Upper lobe of left lung (tissue), 6 donors: ENCODE measurements at regions not wholly inside any gene's neighbourhood (a gene's known extent, or its start where the extent isn't known, plus 50 kb on each side); places are given as distances from the start of the nearest gene placed in this dataset.
"Not testable (repeated sequence)": the region's sequence is repeated elsewhere in the genome, so short reads cannot be mapped to it uniquely, and the experiment has no call there.

Experiments
- ATAC-seq, 2 donors: fragments of 200-7000 bp; cut with Tn5 transposase; one replicate each; pipeline ENCODE4 v1.9.1; 2022; ENCODE audit warnings: mild to moderate bottlenecking in 2 of 2, moderate library complexity in 2 of 2; ENCODE audit not compliant: low FRiP score in 2 of 2
- DNase-seq, 2 donors: peaks; one replicate each; pipeline ENCODE4 v3.0.0-alpha.2; 2019 to 2020
- H3K27ac ChIP-seq, 4 donors: fragments of 200-600 bp; sonication (generic); one replicate each; pipeline ENCODE4 v1.5.1; 2016 to 2019
- H3K27me3 ChIP-seq, 4 donors: fragments of 200-600 bp; sonication (generic); one replicate each; pipeline ENCODE4 v1.5.1; 2017 to 2019
- H3K36me3 ChIP-seq, 4 donors: fragments of 200-600 bp; sonication (generic); one replicate each; pipeline ENCODE4 v1.5.1; 2016 to 2019
- H3K4me1 ChIP-seq, 4 donors: fragments of 200-600 bp; sonication (generic); one replicate each; pipeline ENCODE4 v1.5.1; 2018 to 2019
- H3K4me3 ChIP-seq, 4 donors: fragments of 200-600 bp; sonication (generic); one replicate each; pipeline ENCODE4 v1.5.1; 2017 to 2019; ENCODE audit warnings: mild to moderate bottlenecking in 2 of 4, moderate library complexity in 1 of 4
- H3K9me3 ChIP-seq, 4 donors: fragments of 200-600 bp; sonication (generic); one replicate each; pipeline ENCODE4 v1.5.1; 2018 to 2019
- EP300 ChIP-seq, 4 donors: sonication (generic); formaldehyde crosslinking; IDR thresholded peaks; one replicate each; pipeline ENCODE4 v1.5.1; 2017; ENCODE audit warnings: antibody characterized with exemption in 4 of 4, control low read depth in 2 of 4
- POLR2A ChIP-seq, 4 donors: fragments of 450-650 bp; IDR thresholded peaks; one replicate each; pipeline ENCODE4 v1.5.1; 2016 to 2017; ENCODE audit warnings: antibody characterized with exemption in 4 of 4, mild to moderate bottlenecking in 2 of 4
- POLR2AphosphoS5 ChIP-seq, 2 donors: sonication (generic); formaldehyde crosslinking; IDR thresholded peaks; one replicate each; pipeline ENCODE4 v1.5.1; 2017; ENCODE audit warnings: antibody characterized with exemption in 2 of 2
- WGBS, 2 donors: methylation state at CpG; one replicate each; pipeline ENCODE4 v1.1.5; 2017 to 2018; 5-methylcytosine and 5-hydroxymethylcytosine counted together
- TF ChIP-seq, protein P1 (sequence below), 6 experiments: fragments of 450-650 bp in 4 of 6; fragments of 200-600 bp in 2 of 6; sonication (generic) in 2 of 6; IDR thresholded peaks; one replicate each; pipeline ENCODE4 v1.5.1; 2016 to 2019; ENCODE audit warnings: antibody characterized with exemption in 6 of 6
- donor health status: DM: no; HTN: no; CAD: no; lungs with moderate emphysema.
- donor health status: DM: no; HTN: yes; CAD: no; lungs with severe emphysema.

DNA sequence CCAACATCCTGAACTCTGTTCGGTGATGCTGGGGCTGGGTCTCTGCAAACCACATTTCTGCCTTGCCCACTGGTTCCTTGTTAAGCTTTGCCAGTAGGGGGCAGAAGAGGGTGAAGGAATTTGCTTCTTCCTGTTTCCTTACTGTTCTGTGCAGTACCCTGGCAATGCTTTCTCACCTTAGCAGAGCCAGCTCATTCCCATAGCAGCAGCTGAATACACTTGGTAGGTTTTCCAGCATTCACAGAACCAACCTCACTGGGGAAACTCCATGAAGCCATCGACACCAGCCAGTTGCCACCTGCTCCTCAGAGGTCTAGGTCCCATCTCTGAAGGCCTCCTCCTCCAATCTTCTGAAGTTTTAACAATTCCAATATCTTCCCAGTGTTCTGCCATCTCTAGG, 308.4 kb downstream of the PDCD6IP start:
- Histone ChIP-seq H3K9me3 (no peaks in the 10 kb centered on the region), H3K36me3 (no peaks in the 10 kb centered on the region), H3K27me3 (no peaks in the 10 kb centered on the region), H3K27ac (no peak overlapping the region), H3K4me1 (no peaks in the 10 kb centered on the region), H3K4me3 (no peak overlapping the region)
- ATAC-seq (peak in 1 of 2 donors; percentile 37), DNase-seq (peak in 1 of 2 donors; percentile 51)
- 49 to 54% methylated on average over 2 of the region's 2 CpGs for WGBS, 2 donors
- TF ChIP-seq POLR2AphosphoS5 (IDR thresholded peaks at IDR 0.05) (no peak), POLR2A (IDR thresholded peaks at IDR 0.05) (no peak), EP300 (IDR thresholded peaks at IDR 0.05) (no peak)
- TF ChIP-seq, protein P1, sequence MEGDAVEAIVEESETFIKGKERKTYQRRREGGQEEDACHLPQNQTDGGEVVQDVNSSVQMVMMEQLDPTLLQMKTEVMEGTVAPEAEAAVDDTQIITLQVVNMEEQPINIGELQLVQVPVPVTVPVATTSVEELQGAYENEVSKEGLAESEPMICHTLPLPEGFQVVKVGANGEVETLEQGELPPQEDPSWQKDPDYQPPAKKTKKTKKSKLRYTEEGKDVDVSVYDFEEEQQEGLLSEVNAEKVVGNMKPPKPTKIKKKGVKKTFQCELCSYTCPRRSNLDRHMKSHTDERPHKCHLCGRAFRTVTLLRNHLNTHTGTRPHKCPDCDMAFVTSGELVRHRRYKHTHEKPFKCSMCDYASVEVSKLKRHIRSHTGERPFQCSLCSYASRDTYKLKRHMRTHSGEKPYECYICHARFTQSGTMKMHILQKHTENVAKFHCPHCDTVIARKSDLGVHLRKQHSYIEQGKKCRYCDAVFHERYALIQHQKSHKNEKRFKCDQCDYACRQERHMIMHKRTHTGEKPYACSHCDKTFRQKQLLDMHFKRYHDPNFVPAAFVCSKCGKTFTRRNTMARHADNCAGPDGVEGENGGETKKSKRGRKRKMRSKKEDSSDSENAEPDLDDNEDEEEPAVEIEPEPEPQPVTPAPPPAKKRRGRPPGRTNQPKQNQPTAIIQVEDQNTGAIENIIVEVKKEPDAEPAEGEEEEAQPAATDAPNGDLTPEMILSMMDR (IDR thresholded peaks at IDR 0.05), result peak in 4 of 6 experiments; percentile 38 to 64 (median 53)

DNA sequence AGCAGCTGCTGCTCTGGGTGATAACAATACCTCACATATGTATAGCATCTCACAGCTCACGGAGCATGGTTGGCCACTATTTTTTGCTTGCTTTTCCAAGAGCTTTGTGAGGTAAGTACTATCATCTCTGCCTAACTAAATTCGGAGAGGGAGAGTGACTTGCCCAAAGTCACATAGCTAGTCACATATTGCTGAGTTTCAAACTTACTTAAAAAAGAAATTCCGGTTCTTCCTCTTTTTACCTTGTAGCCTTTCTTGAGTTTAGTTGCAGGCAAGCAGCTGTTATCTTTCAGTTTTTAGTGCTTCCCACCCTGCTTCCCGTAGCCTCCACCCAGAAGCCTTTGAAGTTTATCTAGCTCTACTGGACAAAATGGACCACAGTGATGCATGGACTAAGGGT, 309.2 kb downstream of the PDCD6IP start:
- ATAC-seq, result no peak
- H3K36me3 ChIP-seq, result no peaks in the 10 kb centered on the region
- H3K27me3 ChIP-seq, result no peaks in the 10 kb centered on the region
- H3K4me3 ChIP-seq, result no peak overlapping the region
- WGBS, 2 donors, result 63 to 73% methylated on average over 4 of the region's 4 CpGs
- no peak overlapping the region for H3K27ac ChIP-seq
- no peak for DNase-seq
- no peaks in the 10 kb centered on the region for H3K4me1 ChIP-seq
- TF ChIP-seq, protein P1 (IDR thresholded peaks at IDR 0.05), result no peak
- TF ChIP-seq POLR2A (IDR thresholded peaks at IDR 0.05), result no peak
- TF ChIP-seq EP300 (IDR thresholded peaks at IDR 0.05), result no peak
- no peak for TF ChIP-seq POLR2AphosphoS5 (IDR thresholded peaks at IDR 0.05)
- no peaks in the 10 kb centered on the region for H3K9me3 ChIP-seq

DNA sequence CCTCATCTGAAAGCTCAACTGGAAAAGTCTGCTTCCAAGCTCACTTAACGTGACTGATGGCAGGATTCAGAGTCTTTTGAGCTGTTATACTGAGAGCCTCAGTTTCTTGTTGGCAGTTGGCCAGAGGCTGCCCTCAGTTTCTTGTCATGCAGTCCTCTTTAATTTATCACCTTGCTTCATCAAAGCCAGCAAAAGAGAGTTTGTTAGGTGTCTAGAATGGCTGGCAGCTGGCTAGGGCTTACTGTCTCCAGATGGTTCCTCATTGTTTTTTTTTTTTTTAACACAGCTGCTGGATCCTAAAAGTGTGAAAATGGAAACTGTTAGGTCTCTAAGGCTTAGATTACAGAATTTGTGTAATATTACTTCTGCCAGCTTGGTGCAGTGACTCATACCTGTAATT, 310.6 kb downstream of the PDCD6IP start:
- no peak for DNase-seq
- Histone ChIP-seq H3K27me3 (no peaks in the 10 kb centered on the region), H3K4me1 (no peaks in the 10 kb centered on the region), H3K36me3 (no peaks in the 10 kb centered on the region), H3K27ac (no peak overlapping the region), H3K4me3 (no peak overlapping the region), H3K9me3 (no peaks in the 10 kb centered on the region)
- ATAC-seq, result no peak
- TF ChIP-seq POLR2A (IDR thresholded peaks at IDR 0.05), result no peak
- TF ChIP-seq, protein P1 (IDR thresholded peaks at IDR 0.05), result no peak
- TF ChIP-seq EP300 (IDR thresholded peaks at IDR 0.05), result no peak
- no peak for TF ChIP-seq POLR2AphosphoS5 (IDR thresholded peaks at IDR 0.05)
- WGBS, 2 donors, result 69 to 70% methylated on average over 1 of the region's 1 CpG

DNA sequence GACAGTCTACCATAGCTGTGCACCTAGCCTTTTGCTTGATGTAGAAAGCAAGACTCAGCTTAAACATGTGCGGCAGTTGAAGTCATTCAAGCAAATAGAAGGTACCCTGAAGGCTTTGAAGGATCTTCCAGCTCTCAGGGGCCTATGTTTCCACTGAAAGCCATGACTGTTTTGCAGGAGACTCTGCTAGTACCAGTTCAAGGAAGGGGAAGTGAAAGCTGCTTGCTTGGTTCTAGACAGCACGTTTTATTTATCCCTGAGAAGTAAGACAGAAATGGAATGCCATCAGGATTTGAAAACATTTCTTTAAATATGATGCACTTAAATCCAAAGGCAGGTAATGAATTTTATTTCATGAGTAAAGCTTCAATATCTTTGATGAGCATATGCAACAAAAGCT, 311.4 kb downstream of the PDCD6IP start:
- no peak overlapping the region for H3K4me3 ChIP-seq
- DNase-seq (no peak), ATAC-seq (no peak)
- no peaks in the 10 kb centered on the region for H3K9me3 ChIP-seq
- H3K27ac ChIP-seq, result no peak overlapping the region
- H3K36me3 ChIP-seq, result no peaks in the 10 kb centered on the region
- no peak for TF ChIP-seq POLR2AphosphoS5 (IDR thresholded peaks at IDR 0.05)
- TF ChIP-seq, protein P1 (IDR thresholded peaks at IDR 0.05), result no peak
- no peak for TF ChIP-seq POLR2A (IDR thresholded peaks at IDR 0.05)
- no peak for TF ChIP-seq EP300 (IDR thresholded peaks at IDR 0.05)
- H3K27me3 ChIP-seq, result no peaks in the 10 kb centered on the region
- 58 to 65% methylated on average over 2 of the region's 2 CpGs for WGBS, 2 donors
- H3K4me1 ChIP-seq, result no peaks in the 10 kb centered on the region

DNA sequence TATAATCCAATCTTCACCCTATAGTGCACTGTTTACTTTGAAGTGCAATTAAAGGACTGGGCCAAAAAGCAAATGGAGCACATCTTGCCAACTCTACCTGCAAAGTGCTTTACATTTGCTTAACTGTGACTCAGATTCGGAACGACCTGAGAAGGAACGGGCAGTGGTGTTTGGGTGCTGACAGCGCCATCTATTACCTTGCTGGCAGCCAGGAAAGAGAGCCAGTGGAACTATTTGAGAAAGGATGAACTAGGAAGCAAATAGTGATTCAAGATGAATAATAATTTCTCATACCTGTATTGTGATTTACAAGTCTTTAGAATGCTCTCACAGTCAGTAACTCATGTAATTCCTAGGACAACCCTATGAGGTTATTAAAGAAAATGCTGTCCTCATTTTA, 312.9 kb downstream of the PDCD6IP start:
- H3K9me3 ChIP-seq, result no peaks in the 10 kb centered on the region
- WGBS, 2 donors, result 73 to 75% methylated on average over 4 of the region's 4 CpGs
- no peak overlapping the region for H3K27ac ChIP-seq
- ATAC-seq (no peak), DNase-seq (no peak)
- no peaks in the 10 kb centered on the region for H3K4me1 ChIP-seq
- H3K4me3 ChIP-seq, result no peak overlapping the region
- TF ChIP-seq EP300 (IDR thresholded peaks at IDR 0.05) (no peak), POLR2A (IDR thresholded peaks at IDR 0.05) (no peak), POLR2AphosphoS5 (IDR thresholded peaks at IDR 0.05) (no peak)
- TF ChIP-seq, protein P1 (IDR thresholded peaks at IDR 0.05), result no peak
- H3K36me3 ChIP-seq, result no peaks in the 10 kb centered on the region
- no peaks in the 10 kb centered on the region for H3K27me3 ChIP-seq

DNA sequence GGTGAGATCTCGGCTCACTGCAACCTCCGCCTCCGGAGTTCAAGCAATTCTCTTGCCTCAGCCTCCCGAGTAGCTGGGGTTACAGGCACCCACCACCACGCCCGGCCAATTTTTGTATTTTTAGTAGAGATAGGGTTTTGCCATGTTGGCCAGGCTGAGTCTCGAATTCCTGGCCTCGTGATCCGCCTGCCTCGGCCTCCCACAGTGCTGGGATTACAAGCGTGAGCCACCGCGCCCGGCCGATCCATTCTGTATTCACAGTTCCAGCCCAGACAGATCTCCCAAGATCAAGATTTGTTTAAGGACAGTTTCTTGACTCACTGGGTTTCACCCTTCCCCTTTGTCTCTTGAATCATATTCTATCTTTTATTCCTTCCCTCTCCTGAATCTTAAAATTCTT, 313.8 kb downstream of the PDCD6IP start:
- not testable (repeated sequence) for H3K4me3 ChIP-seq, H3K27me3 ChIP-seq, ATAC-seq, H3K4me1 ChIP-seq, H3K9me3 ChIP-seq, H3K36me3 ChIP-seq, H3K27ac ChIP-seq
- 93 to 97% methylated on average over 15 of the region's 15 CpGs for whole genome bisulfite sequencing, 2 donors
- DNase-seq, result peak in 1 of 2 donors; percentile 44
